ENCODE measurements at regions not wholly inside any gene's neighbourhood (a gene's known extent, or its start where the extent isn't known, plus 50 kb on each side); places are given as distances from the start of the nearest gene placed in this dataset.

- no peak for TF ChIP-seq POLR2AphosphoS5 (IDR thresholded peaks at IDR 0.05; ENCODE audit: low read depth, low read length)
- no peak for TF ChIP-seq TAF1 (IDR thresholded peaks at IDR 0.05; ENCODE audit: low read depth, low read length)
- TF ChIP-seq POLR2A (IDR thresholded peaks at IDR 0.05; ENCODE audit: low read depth, low read length), result no peak
Measured at GRCh38 chr9:3576328-3576727, 50.5 kb upstream of the RFX3 start.

Measured in GM12891 (cell line).